Endodermal cell (in vitro differentiated cells): ENCODE measurements at regions not wholly inside any gene's neighbourhood (a gene's known extent, or its start where the extent isn't known, plus 50 kb on each side); places are given as distances from the start of the nearest gene placed in this dataset.

ENCODE experiments used
- DNase-seq: peaks from one replicate; pipeline ENCODE4 v3.0.0-alpha.2; 2017
- H3K27ac ChIP-seq: 2 replicates; pipeline ENCODE4 v1.5.1; 2013; ENCODE audit warnings: mild to moderate bottlenecking, low read depth, low read length, moderate library complexity
- H3K27me3 ChIP-seq: 2 replicates; pipeline ENCODE4 v1.6.1; 2013; ENCODE audit warnings: mild to moderate bottlenecking, low read length, moderate library complexity; ENCODE audit not compliant: insufficient read depth, control insufficient read depth, poor library complexity, severe bottlenecking
- H3K36me3 ChIP-seq: 2 replicates; pipeline ENCODE4 v1.7.0; 2013; ENCODE audit warnings: mild to moderate bottlenecking, low read length, moderate library complexity; ENCODE audit not compliant: control insufficient read depth, insufficient read depth
- H3K4me1 ChIP-seq: one replicate; pipeline ENCODE4 v1.7.0; 2013; ENCODE audit warnings: low read length; ENCODE audit not compliant: control insufficient read depth, insufficient read depth
- H3K4me3 ChIP-seq: 2 replicates; pipeline ENCODE4 v1.5.1; 2013; ENCODE audit warnings: mild to moderate bottlenecking, low read length, moderate library complexity
- H3K9ac ChIP-seq: 2 replicates; pipeline ENCODE4 v1.6.1; 2013; ENCODE audit warnings: mild to moderate bottlenecking, low read length, moderate library complexity; ENCODE audit not compliant: poor library complexity, severe bottlenecking; ENCODE audit errors: extremely low read depth
- H3K9me3 ChIP-seq: 2 replicates; pipeline ENCODE4 v1.6.1; 2013; ENCODE audit warnings: mild to moderate bottlenecking, low read length, moderate library complexity; ENCODE audit not compliant: control insufficient read depth
- H3K27ac Mint-ChIP-seq: 2 replicates; pipeline ENCODE4 v1.8.0; 2020; ENCODE audit warnings: mixed read lengths
- H3K27me3 Mint-ChIP-seq: 2 replicates; pipeline ENCODE4 v1.8.0; 2021; ENCODE audit warnings: mild to moderate bottlenecking, mixed read lengths; ENCODE audit not compliant: insufficient read depth
- H3K36me3 Mint-ChIP-seq: 2 replicates; pipeline ENCODE4 v1.8.0; 2020; ENCODE audit warnings: low read depth, mixed read lengths
- H3K4me1 Mint-ChIP-seq: 2 replicates; pipeline ENCODE4 v1.8.0; 2020; ENCODE audit warnings: mixed read lengths
- H3K4me3 Mint-ChIP-seq: 2 replicates; pipeline ENCODE4 v1.8.0; 2020; ENCODE audit warnings: mild to moderate bottlenecking, moderate library complexity, mixed read lengths
- H3K9me3 Mint-ChIP-seq: 2 replicates; pipeline ENCODE4 v1.8.0; 2020; ENCODE audit warnings: mild to moderate bottlenecking, mixed read lengths
- CTCF ChIP-seq: fragments of 200-600 bp; sonication (generic); conservative IDR thresholded peaks from 2 replicates; pipeline ENCODE4 v1.5.0; 2021; ENCODE audit warnings: antibody characterized with exemption, mild to moderate bottlenecking
- WGBS, 2 experiments: methylation state at CpG; one replicate each; pipeline versions ENCODE4 v1.1.5 to v1.1.7; 2013; ENCODE audit warnings: missing lambda C conversion rate in 2 of 2, mixed read lengths in 1 of 2; ENCODE audit not compliant: insufficient coverage in 1 of 2, insufficient read length in 1 of 2; 5-methylcytosine and 5-hydroxymethylcytosine counted together

- H3K36me3 Mint-ChIP-seq, result no peaks in the 10 kb centered on the region
- H3K9me3 Mint-ChIP-seq, result no peaks in the 10 kb centered on the region
- H3K27ac Mint-ChIP-seq, result no peak overlapping the region
- no peak overlapping the region for H3K27ac ChIP-seq
- TF ChIP-seq CTCF, result peak; percentile 76
- H3K36me3 ChIP-seq, result no peaks in the 10 kb centered on the region
- H3K4me3 ChIP-seq, result no peak overlapping the region
- peaks cover 17% of the 10 kb centered on the region for H3K27me3 ChIP-seq
- no peak overlapping the region for H3K9ac ChIP-seq
- peaks cover 15% of the 10 kb centered on the region for H3K27me3 Mint-ChIP-seq
- no peaks in the 10 kb centered on the region for H3K9me3 ChIP-seq
- peaks cover 37% of the 10 kb centered on the region for H3K4me1 Mint-ChIP-seq
- peak; percentile 67 for DNase-seq
- H3K4me1 ChIP-seq, result peaks cover 10% of the 10 kb centered on the region
- 81% methylated on average over 1 of the region's 1 CpG; no CpG with 5 or more reads in 1 of the 2 experiments for WGBS, 2 experiments
- no peak overlapping the region for H3K4me3 Mint-ChIP-seq
Measured at GRCh38 chr5:114305402-114306207, 56.3 kb upstream of the KCNN2 start.

- Mint-ChIP-seq H3K9me3 (no peaks in the 10 kb centered on the region), H3K36me3 (no peaks in the 10 kb centered on the region), H3K27ac (no peak overlapping the region), H3K4me1 (peaks cover 54% of the 10 kb centered on the region), H3K4me3 (no peak overlapping the region), H3K27me3 (peaks cover 20% of the 10 kb centered on the region)
- Histone ChIP-seq H3K27ac (no peak overlapping the region), H3K9me3 (no peaks in the 10 kb centered on the region), H3K27me3 (peaks cover 28% of the 10 kb centered on the region), H3K36me3 (no peaks in the 10 kb centered on the region), H3K4me3 (no peak overlapping the region), H3K9ac (no peak overlapping the region), H3K4me1 (peaks cover 10% of the 10 kb centered on the region)
- DNase-seq, result peak; percentile 87
- TF ChIP-seq CTCF, result no peak
- WGBS, 2 experiments, result 37% methylated on average over 1 of the region's 1 CpG; no CpG with 5 or more reads in 1 of the 2 experiments
Measured at GRCh38 chr5:114308017-114308416, 53.9 kb upstream of the KCNN2 start.

- TF ChIP-seq CTCF, result no peak
- Mint-ChIP-seq H3K4me1 (peaks cover 56% of the 10 kb centered on the region), H3K27me3 (peaks cover 22% of the 10 kb centered on the region), H3K9me3 (no peaks in the 10 kb centered on the region), H3K27ac (no peak overlapping the region), H3K4me3 (no peak overlapping the region), H3K36me3 (no peaks in the 10 kb centered on the region)
- Histone ChIP-seq H3K27me3 (peaks cover 33% of the 10 kb centered on the region), H3K9ac (no peak overlapping the region), H3K27ac (no peak overlapping the region), H3K4me3 (no peak overlapping the region), H3K36me3 (no peaks in the 10 kb centered on the region), H3K9me3 (no peaks in the 10 kb centered on the region), H3K4me1 (peaks cover 10% of the 10 kb centered on the region)
- DNase-seq, result no peak
- WGBS, 2 experiments, result 93% methylated on average over 1 of the region's 1 CpG; no CpG with 5 or more reads in 1 of the 2 experiments
Measured at GRCh38 chr5:114308508-114308907, 53.4 kb upstream of the KCNN2 start.
